GM12892 (cell line): ENCODE measurements at regions not wholly inside any gene's neighbourhood (a gene's known extent, or its start where the extent isn't known, plus 50 kb on each side); places are given as distances from the start of the nearest gene placed in this dataset.
"Not testable (repeated sequence)": the region's sequence is repeated elsewhere in the genome, so short reads cannot be mapped to it uniquely, and the experiment has no call there.

Experiments used
- DNase-seq: peaks from one replicate; pipeline ENCODE4 v3.0.0; 2011; ENCODE audit not compliant: insufficient read length
- FAIRE-seq: peaks from 2 replicates; lab custom pipeline; 2011; peaks lifted over from hg19 to GRCh38; lab: Jason Lieb, UNC
- POLR2A ChIP-seq: IDR thresholded peaks from 2 replicates; pipeline ENCODE4 v1.6.1; 2011; ENCODE audit warnings: low read depth, low read length, control low read depth
- POLR2AphosphoS5 ChIP-seq: IDR thresholded peaks from 2 replicates; pipeline ENCODE4 v1.6.1; 2011; ENCODE audit warnings: low read depth, low read length, control low read depth
- TAF1 ChIP-seq: IDR thresholded peaks from 2 replicates; pipeline ENCODE4 v1.6.1; 2011; ENCODE audit warnings: low read depth, mild to moderate bottlenecking, control low read depth, low read length, borderline replicate concordance

GRCh38 chr13:21883713-21884112 is 212.8 kb downstream of the FGF9 start:
- FAIRE-seq (no peak), DNase-seq (no peak)
- TF ChIP-seq TAF1, result no peak
- TF ChIP-seq POLR2AphosphoS5, result no peak
- no peak for TF ChIP-seq POLR2A

DNA sequence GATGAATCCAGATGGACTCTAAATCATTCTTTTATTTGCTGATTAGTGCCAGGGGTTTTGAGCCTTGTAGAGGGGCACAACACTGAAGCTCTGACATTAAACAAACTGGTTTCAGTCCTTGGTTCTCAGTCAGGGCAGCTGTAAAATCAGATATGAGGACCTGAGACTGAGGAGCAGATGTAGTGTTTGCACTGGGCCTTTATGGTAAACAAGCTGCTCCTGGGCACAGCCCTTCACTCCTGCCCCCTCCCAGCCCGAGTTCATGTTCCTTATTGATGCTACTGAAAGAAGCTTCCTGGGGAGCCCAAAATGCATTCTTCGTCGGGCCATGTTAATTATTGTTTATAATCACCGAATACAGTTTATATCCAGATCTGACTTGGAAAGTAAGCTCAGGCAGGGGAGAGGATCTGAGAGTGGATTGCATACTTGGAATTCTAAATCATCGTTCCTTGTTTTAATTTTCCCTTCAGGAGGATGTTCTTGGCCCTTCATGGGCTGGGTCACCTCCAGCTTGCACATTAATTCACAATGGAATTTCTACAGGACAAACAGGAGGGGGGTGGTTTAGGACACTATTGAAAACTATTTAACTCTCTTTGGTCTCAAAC is 213.5 kb downstream of the FGF9 start:
- FAIRE-seq, result no peak
- TF ChIP-seq POLR2A (no peak), TAF1 (no peak), POLR2AphosphoS5 (no peak)
- no peak for DNase-seq

DNA sequence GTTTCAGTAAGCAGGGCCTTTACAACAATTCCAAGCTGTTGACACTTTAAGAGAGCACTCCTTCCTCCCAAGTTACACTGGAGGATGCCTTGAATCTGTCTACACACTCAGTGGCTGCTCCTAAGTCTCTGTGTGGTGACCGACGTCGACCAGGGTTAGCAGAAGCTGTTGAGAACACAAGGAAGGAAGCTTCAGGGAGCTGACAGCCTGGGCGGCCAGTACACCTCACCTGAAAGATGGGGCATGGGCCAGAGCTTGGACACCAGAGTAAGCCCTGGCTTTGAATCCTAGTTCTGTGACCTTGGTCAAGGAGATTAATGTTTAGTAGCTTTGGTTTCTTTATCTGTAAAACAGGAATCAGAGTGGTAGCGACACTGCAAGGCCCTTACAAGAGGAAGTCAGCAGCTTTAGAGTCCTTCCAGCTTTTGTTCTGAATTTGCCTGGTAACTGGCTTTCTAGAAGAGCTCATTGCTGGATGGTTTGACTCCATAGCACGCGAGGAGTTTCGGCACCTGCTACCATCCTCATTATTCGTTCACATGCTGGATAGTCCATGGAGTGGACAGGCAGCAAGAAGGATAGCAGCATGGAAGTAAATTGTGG is 214.2 kb downstream of the FGF9 start:
- no peak for DNase-seq
- TF ChIP-seq TAF1 (no peak), POLR2A (no peak), POLR2AphosphoS5 (no peak)
- FAIRE-seq, result no peak

GRCh38 chr13:21885714-21886224 is 214.9 kb downstream of the FGF9 start:
- DNase-seq (no peak), FAIRE-seq (no peak)
- no peak for TF ChIP-seq TAF1
- TF ChIP-seq POLR2AphosphoS5, result no peak
- no peak for TF ChIP-seq POLR2A

- FAIRE-seq, result no peak
- TF ChIP-seq POLR2A (no peak), POLR2AphosphoS5 (no peak), TAF1 (no peak)
- no peak for DNase-seq
These were observed 218.8 kb downstream of the FGF9 start for GRCh38 chr13:21889651-21890050.

DNA sequence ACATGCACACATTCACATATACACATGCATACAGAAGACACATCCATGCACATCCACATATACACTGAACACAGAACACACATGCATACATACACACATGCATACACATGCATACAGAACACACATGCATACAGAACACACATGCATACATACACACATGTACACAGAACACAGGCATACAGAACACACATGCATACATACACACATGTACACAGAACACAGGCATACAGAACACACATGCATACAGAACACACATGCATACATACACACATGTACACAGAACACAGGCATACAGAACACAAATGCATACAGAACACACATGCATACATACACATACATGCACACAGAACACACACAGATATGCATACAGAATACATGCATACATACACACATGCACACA is 219.3 kb downstream of the FGF9 start:
- DNase-seq, FAIRE-seq: not testable (repeated sequence)

DNA sequence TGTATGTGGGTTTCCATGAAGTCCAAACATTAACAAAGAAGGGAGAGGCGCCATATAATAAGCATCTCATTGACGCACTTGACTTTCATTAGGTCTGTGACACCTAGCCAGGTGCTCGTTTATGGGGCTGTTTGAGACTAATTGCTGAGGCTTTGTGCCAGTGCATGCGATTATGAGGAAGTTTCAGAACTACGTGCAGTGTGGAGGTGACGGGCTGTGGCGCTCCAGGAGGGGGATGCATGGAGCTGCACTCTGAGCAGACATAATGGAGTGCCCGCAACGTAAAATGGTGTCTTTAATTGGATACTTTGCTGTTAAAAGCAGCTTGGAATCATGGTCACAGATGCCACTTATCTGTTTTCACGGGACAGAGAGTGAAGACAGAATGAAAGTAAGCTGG is 223.2 kb downstream of the FGF9 start:
- FAIRE-seq (no peak), DNase-seq (no peak)
- TF ChIP-seq TAF1 (no peak), POLR2A (no peak), POLR2AphosphoS5 (no peak)

DNA sequence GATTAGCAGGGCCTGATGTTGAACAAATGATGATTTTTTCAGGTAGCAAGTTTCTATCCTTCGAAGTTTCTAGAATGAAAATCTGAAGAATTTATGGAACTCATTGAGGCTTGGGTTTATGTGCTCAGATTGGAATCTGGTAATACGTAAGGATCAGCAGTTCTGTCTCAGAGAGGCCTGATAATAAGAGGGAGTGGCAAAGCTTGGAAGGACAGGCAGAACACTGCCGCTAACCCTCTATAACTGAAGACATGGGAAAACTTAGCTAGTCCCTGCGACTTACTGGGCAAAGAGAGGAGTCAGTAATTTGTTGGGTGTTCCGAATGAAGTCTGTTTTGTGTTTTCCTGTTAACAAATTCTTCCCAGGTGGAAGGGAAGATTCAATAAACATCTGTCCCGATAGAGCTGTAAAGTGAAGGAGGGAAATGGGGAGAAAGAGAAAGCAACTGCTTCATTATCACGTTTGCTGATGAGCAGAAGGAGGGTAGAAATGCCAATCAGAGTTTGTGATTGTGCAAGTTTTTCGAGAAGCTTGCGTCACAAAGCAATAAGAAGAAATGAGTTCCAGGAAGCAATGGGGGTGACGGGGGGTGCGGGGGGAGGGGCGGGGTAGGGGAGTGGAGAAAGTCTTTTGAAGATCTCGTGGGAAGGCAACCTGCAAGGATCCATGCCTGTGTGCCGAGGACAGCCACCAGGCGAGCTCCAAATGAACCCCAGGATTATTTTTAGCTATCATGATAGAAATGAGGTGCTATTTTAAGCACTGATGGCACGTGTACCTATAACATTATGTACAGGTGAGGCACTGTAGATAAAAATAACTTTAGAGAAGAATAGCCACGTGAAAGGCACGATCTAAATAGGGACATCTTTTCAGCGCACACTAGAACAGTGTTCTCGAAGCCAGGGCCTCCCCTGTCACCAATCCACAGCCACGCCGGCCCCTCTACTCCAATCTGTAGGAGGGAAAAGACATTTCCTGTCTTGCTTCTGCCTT is 224.1 kb downstream of the FGF9 start:
- TF ChIP-seq POLR2AphosphoS5 (no peak), TAF1 (no peak), POLR2A (no peak)
- FAIRE-seq (no peak), DNase-seq (no peak)

DNA sequence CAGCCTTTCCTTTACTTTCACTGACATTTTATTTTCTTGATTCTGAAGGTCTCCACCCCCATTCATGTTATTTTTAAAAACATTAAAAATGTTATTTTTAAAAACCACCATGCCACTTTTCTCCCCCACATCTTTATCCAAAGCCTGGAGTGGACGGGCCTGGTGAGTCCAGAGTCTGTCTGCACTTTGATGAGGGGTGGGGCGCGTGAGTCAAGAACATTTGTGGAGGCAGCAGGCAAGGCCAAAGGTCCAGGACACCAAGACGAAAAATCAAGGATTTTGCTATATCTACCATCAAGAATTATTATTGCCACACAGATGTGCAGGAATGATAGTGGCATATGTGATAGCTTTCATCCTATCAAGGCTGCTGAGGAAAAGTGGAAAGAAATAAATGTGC is 224.9 kb downstream of the FGF9 start:
- no peak for TF ChIP-seq TAF1
- no peak for TF ChIP-seq POLR2AphosphoS5
- TF ChIP-seq POLR2A, result no peak
- DNase-seq, result no peak
- FAIRE-seq, result no peak

DNA sequence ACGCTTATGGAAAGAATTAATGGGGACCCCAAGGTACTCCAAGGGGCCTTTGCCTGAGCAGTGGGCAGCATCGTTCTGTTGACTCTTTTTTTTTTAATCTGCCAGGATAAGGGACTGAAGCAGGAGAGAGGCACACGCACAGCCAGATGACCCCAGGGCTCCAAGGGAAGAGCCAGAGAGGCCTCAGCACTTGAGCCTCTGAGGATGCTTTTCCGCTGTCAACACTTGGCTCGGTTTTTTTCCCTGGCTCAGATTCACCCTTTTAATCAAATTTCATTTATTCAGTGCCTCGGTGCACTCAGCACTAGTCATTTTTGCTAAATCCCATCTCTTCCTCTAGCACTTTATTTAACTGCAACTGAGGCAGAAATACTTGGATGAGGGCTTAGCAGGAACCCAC is 226.3 kb downstream of the FGF9 start:
- no peak for DNase-seq
- FAIRE-seq, result no peak
- TF ChIP-seq POLR2A (no peak), TAF1 (no peak), POLR2AphosphoS5 (no peak)

GRCh38 chr13:21898459-21898858 is 227.6 kb downstream of the FGF9 start:
- no peak for DNase-seq
- FAIRE-seq, result no peak
- no peak for TF ChIP-seq POLR2A
- TF ChIP-seq TAF1, result no peak
- TF ChIP-seq POLR2AphosphoS5, result no peak
